Smooth muscle cell (in vitro differentiated cells): ENCODE measurements at regions not wholly inside any gene's neighbourhood (a gene's known extent, or its start where the extent isn't known, plus 50 kb on each side); places are given as distances from the start of the nearest gene placed in this dataset.

Experiments
- DNase-seq: peaks from one replicate; lab custom pipeline; 2025; ENCODE audit not compliant: unreplicated experiment; lab: John Stamatoyannopoulos, UW
- H2AFZ ChIP-seq: fragments of 200-600 bp; sonication (generic); 2 replicates; pipeline ENCODE4 v1.6.0; 2016; ENCODE audit warnings: antibody characterized with exemption, low read depth, mild to moderate bottlenecking
- H3F3A ChIP-seq: fragments of 200-600 bp; sonication (generic); 2 replicates; pipeline ENCODE4 v1.6.0; 2017; ENCODE audit warnings: antibody characterized with exemption, low read depth
- H3K27ac ChIP-seq: fragments of 200-600 bp; sonication (generic); 2 replicates; pipeline ENCODE4 v1.5.1; 2016; ENCODE audit warnings: low read depth, mild to moderate bottlenecking
- H3K27me3 ChIP-seq: fragments of 200-600 bp; sonication (generic); 2 replicates; pipeline ENCODE4 v1.6.1; 2016; ENCODE audit warnings: low read depth, mild to moderate bottlenecking
- H3K36me3 ChIP-seq: fragments of 200-600 bp; sonication (generic); 2 replicates; pipeline ENCODE4 v1.5.1; 2016; ENCODE audit warnings: low read depth
- H3K4me1 ChIP-seq: fragments of 200-600 bp; sonication (generic); 2 replicates; pipeline ENCODE4 v1.5.1; 2016; ENCODE audit warnings: low read depth
- H3K4me2 ChIP-seq: fragments of 200-600 bp; sonication (generic); 2 replicates; pipeline ENCODE4 v1.6.0; 2016; ENCODE audit warnings: mild to moderate bottlenecking
- H3K4me3 ChIP-seq: fragments of 200-600 bp; sonication (generic); 2 replicates; pipeline ENCODE4 v1.5.1; 2016; ENCODE audit warnings: mild to moderate bottlenecking
- H3K79me2 ChIP-seq: fragments of 200-600 bp; sonication (generic); 2 replicates; pipeline ENCODE4 v1.6.0; 2016; ENCODE audit warnings: low read depth, mild to moderate bottlenecking
- H3K9ac ChIP-seq: fragments of 200-600 bp; sonication (generic); 2 replicates; pipeline ENCODE4 v1.6.0; 2016; ENCODE audit warnings: low read depth
- H3K9me3 ChIP-seq: fragments of 200-600 bp; sonication (generic); replicated peaks from 2 replicates; pipeline ENCODE4 v1.5.1; 2016; ENCODE audit warnings: low read depth
- H4K20me1 ChIP-seq: fragments of 200-600 bp; sonication (generic); 2 replicates; pipeline ENCODE4 v1.6.0; 2016; ENCODE audit warnings: low read depth
- CTCF ChIP-seq: fragments of 200-600 bp; sonication (generic); IDR thresholded peaks from 2 replicates; pipeline ENCODE4 v1.5.1; 2017; ENCODE audit warnings: borderline replicate concordance, mild to moderate bottlenecking, antibody characterized with exemption; ENCODE audit not compliant: insufficient read depth, poor library complexity, severe bottlenecking
- WGBS: methylation state at CpG from one replicate; pipeline ENCODE4 v1.1.7; 2016; ENCODE audit warnings: low lambda C conversion rate; 5-methylcytosine and 5-hydroxymethylcytosine counted together

- H3K4me3 ChIP-seq, result no peak overlapping the region
- 86% methylated on average over 1 of the region's 1 CpG for WGBS
These were observed 129.7 kb upstream of the ROPN1 start for GRCh38 chr3:124121379-124122312.

GRCh38 chr3:124125315-124125714 lies 133.4 kb upstream of the ROPN1 start:
- Histone ChIP-seq H2AFZ (no peak overlapping the region), H3K27ac (no peak overlapping the region), H3K27me3 (no peaks in the 10 kb centered on the region), H3K4me1 (no peaks in the 10 kb centered on the region), H3F3A (no peaks in the 10 kb centered on the region), H4K20me1 (peaks cover 43% of the 10 kb centered on the region), H3K36me3 (no peaks in the 10 kb centered on the region), H3K9me3 (no peaks in the 10 kb centered on the region), H3K9ac (no peak overlapping the region), H3K4me2 (no peak overlapping the region), H3K79me2 (peaks cover 40% of the 10 kb centered on the region), H3K4me3 (no peak overlapping the region)
- TF ChIP-seq CTCF, result no peak
- DNase-seq, result no peak
- 50% methylated on average over 1 of the region's 1 CpG for WGBS

More at GRCh38 chr3:124121379-124122312, 129.7 kb upstream of the ROPN1 start:
- no peak overlapping the region for H3K27ac ChIP-seq
- no peaks in the 10 kb centered on the region for H3K27me3 ChIP-seq
- no peak overlapping the region for H2AFZ ChIP-seq
- peaks cover 22% of the 10 kb centered on the region for H3F3A ChIP-seq
- no peaks in the 10 kb centered on the region for H3K4me1 ChIP-seq
- TF ChIP-seq CTCF, result no peak
- no peak overlapping the region for H3K9ac ChIP-seq
- no peaks in the 10 kb centered on the region for H3K36me3 ChIP-seq
- no peak overlapping the region for H3K4me2 ChIP-seq
- H3K79me2 ChIP-seq, result peaks cover 28% of the 10 kb centered on the region
- DNase-seq, result no peak
- peaks cover 34% of the 10 kb centered on the region for H4K20me1 ChIP-seq
- H3K9me3 ChIP-seq, result no peaks in the 10 kb centered on the region

GRCh38 chr3:124126436-124127023 lies 134.6 kb upstream of the ROPN1 start:
- Histone ChIP-seq H3K79me2 (peaks cover 28% of the 10 kb centered on the region), H3F3A (no peaks in the 10 kb centered on the region), H3K4me2 (no peak overlapping the region), H4K20me1 (peaks cover 44% of the 10 kb centered on the region), H3K9me3 (no peaks in the 10 kb centered on the region), H3K4me1 (no peaks in the 10 kb centered on the region), H3K27ac (no peak overlapping the region), H3K27me3 (no peaks in the 10 kb centered on the region), H3K36me3 (no peaks in the 10 kb centered on the region), H2AFZ (no peak overlapping the region), H3K9ac (no peak overlapping the region), H3K4me3 (no peak overlapping the region)
- no peak for DNase-seq
- no peak for TF ChIP-seq CTCF
- 90% methylated on average over 1 of the region's 1 CpG for WGBS
